ENCODE measurements at regions not wholly inside any gene's neighbourhood (a gene's known extent, or its start where the extent isn't known, plus 50 kb on each side); places are given as distances from the start of the nearest gene placed in this dataset.

- TF ChIP-seq CTCF (IDR thresholded peaks at IDR 0.05) (no peak), EZH2phosphoT487 (IDR thresholded peaks at IDR 0.05) (no peak)
Observed at GRCh38 chr13:39963612-39964011, 308.1 kb downstream of the COG6 start.
